ENCODE measurements at regions not wholly inside any gene's neighbourhood (a gene's known extent, or its start where the extent isn't known, plus 50 kb on each side); places are given as distances from the start of the nearest gene placed in this dataset.

- DNase-seq (ENCODE audit: low spot score in 2 of 2, unreplicated experiment in 2 of 2): no peak
- H3K4me3 Mint-ChIP-seq: no peak overlapping the region
- no peak for TF ChIP-seq CTCF (IDR thresholded peaks at IDR 0.05; ENCODE audit: unreplicated experiment)
- no peak overlapping the region for H3K27ac Mint-ChIP-seq
- H3K4me1 Mint-ChIP-seq: peaks cover 24% of the 10 kb centered on the region
- no peaks in the 10 kb centered on the region for H3K9me3 Mint-ChIP-seq
- no peaks in the 10 kb centered on the region for H3K27me3 Mint-ChIP-seq (ENCODE audit: low read depth)
- H3K36me3 Mint-ChIP-seq: no peaks in the 10 kb centered on the region
These were observed 364.6 kb downstream of the ADGRL2 start for GRCh38 chr1:82165304-82165703.

GRCh38 chr1:82162486-82163420 is 362.0 kb downstream of the ADGRL2 start:
- Mint-ChIP-seq H3K4me3 (no peak overlapping the region), H3K4me1 (peaks cover 24% of the 10 kb centered on the region), H3K27ac (peak overlapping the region; percentile 40), H3K27me3 (ENCODE audit: low read depth) (no peaks in the 10 kb centered on the region), H3K9me3 (no peaks in the 10 kb centered on the region), H3K36me3 (no peaks in the 10 kb centered on the region)
- no peak for DNase-seq (ENCODE audit: low spot score in 2 of 2, unreplicated experiment in 2 of 2)
- TF ChIP-seq CTCF (IDR thresholded peaks at IDR 0.05; ENCODE audit: unreplicated experiment): no peak

- no peaks in the 10 kb centered on the region for H3K27me3 Mint-ChIP-seq (ENCODE audit: low read depth)
- peak overlapping the region; percentile 24 for H3K4me3 Mint-ChIP-seq
- no peak for DNase-seq (ENCODE audit: low spot score in 2 of 2, unreplicated experiment in 2 of 2)
- TF ChIP-seq CTCF (IDR thresholded peaks at IDR 0.05; ENCODE audit: unreplicated experiment): no peak
- no peaks in the 10 kb centered on the region for H3K9me3 Mint-ChIP-seq
- H3K36me3 Mint-ChIP-seq: no peaks in the 10 kb centered on the region
- peak overlapping the region; percentile 40 for H3K27ac Mint-ChIP-seq
- peaks cover 24% of the 10 kb centered on the region for H3K4me1 Mint-ChIP-seq
These were observed 361.0 kb downstream of the ADGRL2 start for GRCh38 chr1:82161700-82162141.

- no peak for DNase-seq (ENCODE audit: low spot score in 2 of 2, unreplicated experiment in 2 of 2)
- Mint-ChIP-seq H3K27ac (no peak overlapping the region), H3K36me3 (no peaks in the 10 kb centered on the region), H3K4me1 (peaks cover 24% of the 10 kb centered on the region), H3K27me3 (ENCODE audit: low read depth) (no peaks in the 10 kb centered on the region), H3K9me3 (no peaks in the 10 kb centered on the region), H3K4me3 (no peak overlapping the region)
- TF ChIP-seq CTCF (IDR thresholded peaks at IDR 0.05; ENCODE audit: unreplicated experiment): no peak
These were observed 360.2 kb downstream of the ADGRL2 start for GRCh38 chr1:82160903-82161302.

GRCh38 chr1:82160036-82160435 is 359.3 kb downstream of the ADGRL2 start:
- no peak for DNase-seq (ENCODE audit: low spot score in 2 of 2, unreplicated experiment in 2 of 2)
- H3K4me3 Mint-ChIP-seq: no peak overlapping the region
- H3K9me3 Mint-ChIP-seq: no peaks in the 10 kb centered on the region
- no peak for TF ChIP-seq CTCF (IDR thresholded peaks at IDR 0.05; ENCODE audit: unreplicated experiment)
- H3K4me1 Mint-ChIP-seq: peaks cover 24% of the 10 kb centered on the region
- H3K27ac Mint-ChIP-seq: no peak overlapping the region
- H3K27me3 Mint-ChIP-seq (ENCODE audit: low read depth): no peaks in the 10 kb centered on the region
- H3K36me3 Mint-ChIP-seq: no peaks in the 10 kb centered on the region
